HepG2 (cell line): ENCODE measurements at regions not wholly inside any gene's neighbourhood (a gene's known extent, or its start where the extent isn't known, plus 50 kb on each side); places are given as distances from the start of the nearest gene placed in this dataset.

Experiments
- ATAC-seq: fragments of 200-7000 bp; cut with Tn5 transposase; 3 replicates; pipeline ENCODE4 v1.9.1; 2020; ENCODE audit warnings: mild to moderate bottlenecking, moderate library complexity
- BruUV-seq: library from RNA; stranded (reverse); fragments of 400-500 nt; replicated peaks from 2 replicates; lab custom pipeline; 2021; lab: Mats Ljungman, UMichigan
- CTCF ChIA-PET: fragments of 300-600 bp; formaldehyde crosslinking; extraction: SDS; loops from one replicate; lab custom pipeline; 2021; ENCODE audit warnings: low total read pairs, inconsistent platforms, low intra/inter-chr PET ratio; lab: Yijun Ruan, JAX
- POLR2A ChIA-PET: fragments of 350-600 bp; sonication (Branson Sonifier 250); formaldehyde crosslinking; loops from one replicate; lab custom pipeline; 2020; ENCODE audit warnings: antibody characterized with exemption, inconsistent platforms; lab: Yijun Ruan, JAX
- DNase-seq: peaks from one replicate; pipeline ENCODE4 v3.0.0-alpha.2; 2015; ENCODE audit warnings: low spot score
- FAIRE-seq: peaks from 3 replicates; lab custom pipeline; 2011; peaks lifted over from hg19 to GRCh38; lab: Jason Lieb, UNC
- H2AFZ ChIP-seq: one replicate; pipeline ENCODE4 v1.6.1; 2011; ENCODE audit warnings: low read length, inconsistent platforms
- H3K27ac ChIP-seq: fragments of 300-600 bp; 3 replicates; pipeline ENCODE4 v1.8.0; 2011; ENCODE audit warnings: mixed run types, mild to moderate bottlenecking, mixed read lengths, low read length, inconsistent platforms; ENCODE audit not compliant: insufficient read depth; ENCODE audit errors: extremely low read length
- H3K27me3 ChIP-seq, 2 experiments: fragments of 200-600 bp in 1 of 2; 2 replicates in 1 of 2; 3 replicates in 1 of 2; pipeline versions ENCODE4 v1.6.0 to v1.8.0; 2011; ENCODE audit warnings: low read length in 2 of 2, mild to moderate bottlenecking in 2 of 2, moderate library complexity in 2 of 2, inconsistent platforms in 1 of 2; ENCODE audit not compliant: insufficient read depth in 2 of 2, control insufficient read depth in 1 of 2
- H3K36me3 ChIP-seq, 2 experiments: fragments of 200-600 bp in 1 of 2; replicated peaks in 1 of 2; 2 replicates in 1 of 2; 3 replicates in 1 of 2; pipeline versions ENCODE4 v1.5.1 to v1.8.0; 2011; ENCODE audit warnings: low read length in 2 of 2, inconsistent platforms in 1 of 2; ENCODE audit not compliant: insufficient read depth in 2 of 2, control insufficient read depth in 1 of 2
- H3K4me1 ChIP-seq: 2 replicates; pipeline ENCODE4 v1.5.1; 2012; ENCODE audit warnings: low read length, inconsistent platforms; ENCODE audit not compliant: insufficient read depth
- H3K4me2 ChIP-seq: 2 replicates; pipeline ENCODE4 v1.6.0; 2011; ENCODE audit warnings: low read depth, low read length, inconsistent platforms
- H3K4me3 ChIP-seq, 3 experiments: fragments of 200-600 bp in 1 of 3; sonication (generic), shearing (Covaris generic) in 1 of 3; replicated peaks in 1 of 3; 2 replicates each; pipeline ENCODE4 v1.5.1; 2011 to 2016; ENCODE audit warnings: low read length in 3 of 3, inconsistent platforms in 2 of 3, low read depth in 2 of 3, mild to moderate bottlenecking in 2 of 3, control low read depth in 1 of 3, mixed read lengths in 1 of 3; ENCODE audit not compliant: insufficient read depth in 1 of 3
- H3K79me2 ChIP-seq: one replicate; pipeline ENCODE4 v1.6.1; 2011; ENCODE audit warnings: low read length, inconsistent platforms; ENCODE audit not compliant: insufficient read depth
- H3K9ac ChIP-seq: 2 replicates; pipeline ENCODE4 v1.6.0; 2011; ENCODE audit warnings: mild to moderate bottlenecking, low read depth, low read length, inconsistent platforms; ENCODE audit not compliant: insufficient read depth
- H3K9me3 ChIP-seq: 2 replicates; pipeline ENCODE4 v1.5.1; 2012; ENCODE audit warnings: mild to moderate bottlenecking, low read length
- H4K20me1 ChIP-seq: 2 replicates; pipeline ENCODE4 v1.6.0; 2011; ENCODE audit warnings: inconsistent platforms, mild to moderate bottlenecking, low read length, moderate library complexity; ENCODE audit not compliant: insufficient read depth
- ASH2L ChIP-seq: fragments of 300-600, 200-600 bp; sonication (generic); IDR thresholded peaks from 2 replicates; pipeline ENCODE4 v1.7.0; 2017; ENCODE audit warnings: low read depth, mild to moderate bottlenecking, moderate library complexity, mixed read lengths, low read length; ENCODE audit not compliant: insufficient read length
- FOXK1 ChIP-seq: sonication (generic); formaldehyde crosslinking; IDR thresholded peaks from 2 replicates; pipeline ENCODE4 v1.4.0; 2020; ENCODE audit warnings: low read depth, missing genetic modification reagents, borderline replicate concordance
- GABPB1 ChIP-seq: IDR thresholded peaks from 2 replicates; pipeline ENCODE4 v1.6.1; 2016; ENCODE audit warnings: mild to moderate bottlenecking, missing genetic modification reagents, moderate library complexity, missing compliant biosample characterization
- GATAD1 ChIP-seq: IDR thresholded peaks from 2 replicates; pipeline ENCODE4 v1.6.1; 2016; ENCODE audit warnings: missing genetic modification reagents, missing compliant biosample characterization
- MTA1 ChIP-seq: sonication (generic); formaldehyde crosslinking; IDR thresholded peaks from 2 replicates; pipeline ENCODE4 v1.4.0; 2020; ENCODE audit warnings: missing genetic modification reagents, mild to moderate bottlenecking, borderline replicate concordance
- MYNN ChIP-seq: sonication (generic); formaldehyde crosslinking; IDR thresholded peaks from 2 replicates; pipeline ENCODE4 v1.4.0; 2020; ENCODE audit warnings: mild to moderate bottlenecking, low read depth, missing genetic modification reagents
- NCOA1 ChIP-seq: sonication (generic); formaldehyde crosslinking; IDR thresholded peaks from 2 replicates; pipeline ENCODE4 v1.9.0; 2021; ENCODE audit warnings: missing genetic modification reagents
- NFKBIZ ChIP-seq: IDR thresholded peaks from 2 replicates; pipeline ENCODE4 v1.6.1; 2018; ENCODE audit warnings: missing genetic modification reagents, missing compliant biosample characterization
- PLSCR1 ChIP-seq: sonication (generic); formaldehyde crosslinking; IDR thresholded peaks from 2 replicates; pipeline ENCODE4 v1.5.0; 2020; ENCODE audit warnings: missing genetic modification reagents, mild to moderate bottlenecking, borderline replicate concordance
- SAP130 ChIP-seq: IDR thresholded peaks from 2 replicates; pipeline ENCODE4 v1.6.1; 2016; ENCODE audit warnings: low read depth
- SMARCC2 ChIP-seq: fragments of 450-650 bp; IDR thresholded peaks from 2 replicates; pipeline ENCODE4 v1.6.1; 2017; ENCODE audit warnings: antibody characterized with exemption, mild to moderate bottlenecking
- SP140L ChIP-seq: sonication (generic); formaldehyde crosslinking; IDR thresholded peaks from 2 replicates; pipeline ENCODE4 v1.4.0; 2020; ENCODE audit warnings: missing genetic modification reagents, borderline replicate concordance
- ZNF101 ChIP-seq: sonication (generic); formaldehyde crosslinking; IDR thresholded peaks from 2 replicates; pipeline ENCODE4 v1.4.0; 2020; ENCODE audit warnings: mild to moderate bottlenecking, low read depth, missing genetic modification reagents, borderline replicate concordance
- ZNF280B ChIP-seq: sonication (generic); formaldehyde crosslinking; IDR thresholded peaks from 2 replicates; pipeline ENCODE4 v1.5.0; 2020; ENCODE audit warnings: missing genetic modification reagents, mild to moderate bottlenecking, borderline replicate concordance
- ZNF30 ChIP-seq: sonication (generic); formaldehyde crosslinking; IDR thresholded peaks from 2 replicates; pipeline ENCODE4 v1.5.0; 2020; ENCODE audit warnings: mild to moderate bottlenecking, missing genetic modification reagents
- ZNF598 ChIP-seq: sonication (generic); formaldehyde crosslinking; IDR thresholded peaks from 2 replicates; pipeline ENCODE4 v1.5.1; 2020; ENCODE audit warnings: mild to moderate bottlenecking, missing genetic modification reagents, borderline replicate concordance
- ZNF781 ChIP-seq: sonication (generic); formaldehyde crosslinking; IDR thresholded peaks from 2 replicates; pipeline ENCODE4 v1.5.1; 2020; ENCODE audit warnings: borderline replicate concordance, mild to moderate bottlenecking, missing genetic modification reagents; ENCODE audit errors: not compliant biosample characterization
- ZNF788 ChIP-seq: sonication (generic); formaldehyde crosslinking; IDR thresholded peaks from 2 replicates; pipeline ENCODE4 v1.5.0; 2020; ENCODE audit warnings: mild to moderate bottlenecking, missing genetic modification reagents, borderline replicate concordance
- ZNF883 ChIP-seq: sonication (generic); formaldehyde crosslinking; IDR thresholded peaks from 2 replicates; pipeline ENCODE4 v1.5.1; 2020; ENCODE audit warnings: mild to moderate bottlenecking, missing genetic modification reagents; ENCODE audit errors: not compliant biosample characterization
- WGBS: methylation state at CpG from one replicate; pipeline ENCODE4 v1.1.6; 2017; ENCODE audit warnings: low lambda C conversion rate; 5-methylcytosine and 5-hydroxymethylcytosine counted together
- in situ Hi-C: cut with HindIII; loops from 2 replicates; pipeline ENCODE4 v1.10.0; 2017; ENCODE audit warnings: low pct_unique_long_range_greater_than_20kb; ENCODE audit not compliant: extremely low pct_ligation_motif_present
- intact Hi-C: fragments of 100-400 bp; cut with micrococcal nuclease; formaldehyde crosslinking; loops from one replicate; pipeline ENCODE4 v1.10.0; 2022; ENCODE audit not compliant: unreplicated experiment

GRCh38 chr13:76668141-76668540 lies 218.1 kb downstream of the KCTD12 start:
- in situ Hi-C loops (no loop called here), intact Hi-C loops (no loop called here)
- ChIA-PET POLR2A (no interaction called here), CTCF (no interaction called here)
- Histone ChIP-seq H3K4me2 (no peak overlapping the region), H3K79me2 (no peaks in the 10 kb centered on the region), H3K4me1 (no peaks in the 10 kb centered on the region), H3K36me3 (no peaks in the 10 kb centered on the region), H2AFZ (no peak overlapping the region), H3K9ac (no peak overlapping the region), H3K9me3 (no peaks in the 10 kb centered on the region), H3K27me3 (no peaks in the 10 kb centered on the region), H4K20me1 (no peaks in the 10 kb centered on the region), H3K4me3 (no peak overlapping the region), H3K27ac (no peak overlapping the region)
- WGBS, result 1% methylated on average over 2 of the region's 2 CpGs
- no peak for ATAC-seq
- no peak for DNase-seq
- TF ChIP-seq MYNN, result no peak
- no peak for TF ChIP-seq MTA1
- TF ChIP-seq NCOA1 (CRISPR knock-in tag), result no peak
- no peak for TF ChIP-seq SAP130
- no peak for TF ChIP-seq ZNF280B (CRISPR knock-in tag)
- no peak for TF ChIP-seq ZNF781 (CRISPR knock-in tag)
- TF ChIP-seq ZNF30 (CRISPR knock-in tag), result no peak
- TF ChIP-seq ZNF101 (CRISPR knock-in tag), result no peak
- no peak for TF ChIP-seq GABPB1
- no peak for TF ChIP-seq GATAD1 (CRISPR knock-in tag)
- no peak for TF ChIP-seq PLSCR1
- TF ChIP-seq SMARCC2, result no peak
- no peak for TF ChIP-seq ASH2L
- TF ChIP-seq ZNF788 (CRISPR knock-in tag), result no peak
- no peak for TF ChIP-seq ZNF598 (CRISPR knock-in tag)
- TF ChIP-seq NFKBIZ (CRISPR knock-in tag), result no peak
- TF ChIP-seq FOXK1 (CRISPR knock-in tag), result no peak
- TF ChIP-seq ZNF883, result no peak
- no peak for TF ChIP-seq SP140L (CRISPR knock-in tag)
- no peak for FAIRE-seq
- no TSS peak for BruUV-seq
